CD14-positive monocyte (primary cell): ENCODE measurements at regions not wholly inside any gene's neighbourhood (a gene's known extent, or its start where the extent isn't known, plus 50 kb on each side); places are given as distances from the start of the nearest gene placed in this dataset.

ENCODE experiments used
- DNase-seq, 3 donors: peaks; one replicate each; pipeline ENCODE4 v3.0.0-alpha.2; 2011 to 2022
- H2AFZ ChIP-seq: 2 replicates; pipeline ENCODE4 v1.6.0; 2012; ENCODE audit warnings: mild to moderate bottlenecking, low read depth, low read length, inconsistent platforms; ENCODE audit not compliant: insufficient read depth, poor library complexity, severe bottlenecking
- H3K27ac ChIP-seq, 2 donors: 1 replicate in 1 of 2; 2 replicates in 1 of 2; pipeline ENCODE4 v1.5.1; 2012 to 2013; ENCODE audit warnings: low read length in 2 of 2, control low read depth in 1 of 2, inconsistent platforms in 1 of 2, low read depth in 1 of 2, mild to moderate bottlenecking in 1 of 2
- H3K27me3 ChIP-seq, 2 donors: one replicate each; pipeline versions ENCODE4 v1.6.0 to v1.6.1; 2011 to 2013; ENCODE audit warnings: low read length in 2 of 2; ENCODE audit not compliant: control insufficient read depth in 2 of 2, insufficient read depth in 2 of 2
- H3K36me3 ChIP-seq, 2 donors: replicated peaks in 1 of 2; 1 replicate in 1 of 2; 2 replicates in 1 of 2; pipeline versions ENCODE4 v1.5.1 to v1.6.1; 2012 to 2013; ENCODE audit warnings: low read length in 2 of 2, control low read depth in 1 of 2, inconsistent platforms in 1 of 2, mild to moderate bottlenecking in 1 of 2; ENCODE audit not compliant: insufficient read depth in 2 of 2, control insufficient read depth in 1 of 2
- H3K4me1 ChIP-seq, 2 donors: 1 replicate in 1 of 2; 2 replicates in 1 of 2; pipeline versions ENCODE4 v1.5.1 to v1.6.1; 2012 to 2013; ENCODE audit warnings: low read length in 2 of 2, control low read depth in 1 of 2, inconsistent platforms in 1 of 2, mild to moderate bottlenecking in 1 of 2, moderate library complexity in 1 of 2; ENCODE audit not compliant: insufficient read depth in 2 of 2, control insufficient read depth in 1 of 2
- H3K4me2 ChIP-seq: replicated peaks from 2 replicates; pipeline ENCODE3; 2012; ENCODE audit warnings: low read length, moderate library complexity, mild to moderate bottlenecking; ENCODE audit not compliant: poor library complexity, severe bottlenecking; ENCODE audit errors: extremely low read depth
- H3K4me3 ChIP-seq, 3 experiments: fragments of 200-600 bp in 1 of 3; sonication (generic) in 1 of 3; replicated peaks in 1 of 3; 1 replicate in 2 of 3; 2 replicates in 1 of 3; pipeline ENCODE4 v1.5.1; 2011 to 2013; ENCODE audit warnings: low read length in 3 of 3, mild to moderate bottlenecking in 3 of 3, control low read depth in 2 of 3, low read depth in 2 of 3, inconsistent platforms in 1 of 3, moderate library complexity in 1 of 3
- H3K79me2 ChIP-seq: 2 replicates; pipeline ENCODE4 v1.6.0; 2012; ENCODE audit warnings: mild to moderate bottlenecking, control low read depth, inconsistent platforms, low read length, moderate library complexity; ENCODE audit not compliant: insufficient read depth
- H3K9ac ChIP-seq: 2 replicates; pipeline ENCODE4 v1.6.0; 2017; ENCODE audit warnings: low read length, mild to moderate bottlenecking; ENCODE audit not compliant: insufficient read depth, poor library complexity, severe bottlenecking
- H3K9me3 ChIP-seq, 2 donors: replicated peaks in 1 of 2; 1 replicate in 1 of 2; 2 replicates in 1 of 2; pipeline versions ENCODE4 v1.5.1 to v1.6.1; 2012 to 2013; ENCODE audit warnings: low read length in 2 of 2, control low read depth in 1 of 2; ENCODE audit not compliant: control insufficient read depth in 1 of 2, insufficient read depth in 1 of 2
- H4K20me1 ChIP-seq: 2 replicates; pipeline ENCODE4 v1.6.0; 2012; ENCODE audit warnings: mild to moderate bottlenecking, low read length, control low read depth, moderate library complexity; ENCODE audit not compliant: insufficient read depth
- H3K27ac Mint-ChIP-seq, 7 donors: one replicate each; pipeline ENCODE4 v1.8.0; 2020; ENCODE audit warnings: mild to moderate bottlenecking in 7 of 7, mixed read lengths in 7 of 7, moderate library complexity in 6 of 7, inconsistent platforms in 2 of 7
- H3K27me3 Mint-ChIP-seq, 3 donors: one replicate each; pipeline ENCODE4 v1.8.0; 2021 to 2022; ENCODE audit warnings: low read depth in 3 of 3, mild to moderate bottlenecking in 3 of 3, mixed read lengths in 3 of 3, moderate library complexity in 3 of 3, inconsistent platforms in 1 of 3
- H3K36me3 Mint-ChIP-seq, 2 donors: one replicate each; pipeline ENCODE4 v1.8.0; 2020; ENCODE audit warnings: mixed read lengths in 2 of 2, inconsistent platforms in 1 of 2, mild to moderate bottlenecking in 1 of 2
- H3K4me1 Mint-ChIP-seq: one replicate; pipeline ENCODE4 v1.8.0; 2020; ENCODE audit warnings: mild to moderate bottlenecking, mixed read lengths
- H3K4me3 Mint-ChIP-seq, 2 donors: one replicate each; pipeline ENCODE4 v1.8.0; 2020; ENCODE audit warnings: mild to moderate bottlenecking in 2 of 2, mixed read lengths in 2 of 2, moderate library complexity in 1 of 2
- H3K9me3 Mint-ChIP-seq, 7 donors: one replicate each; pipeline ENCODE4 v1.8.0; 2020 to 2022; ENCODE audit warnings: mixed read lengths in 7 of 7, mild to moderate bottlenecking in 6 of 7, moderate library complexity in 6 of 7, inconsistent platforms in 2 of 7
- CTCF ChIP-seq: fragments of 200-600 bp; IDR thresholded peaks from one replicate; pipeline ENCODE4 v1.8.0; 2022; ENCODE audit warnings: antibody characterized with exemption, mild to moderate bottlenecking
- WGBS: methylation state at CpG from one replicate; pipeline ENCODE4 v1.1.5; 2013; ENCODE audit warnings: missing lambda C conversion rate; ENCODE audit not compliant: insufficient coverage; 5-methylcytosine and 5-hydroxymethylcytosine counted together
- intact Hi-C, 2 donors: fragments of 100-400 bp; cut with micrococcal nuclease; formaldehyde crosslinking; loops; one replicate each; pipeline versions ENCODE4 v1.15.0 to v1.15.1; 2023

- no peak overlapping the region for H3K27ac Mint-ChIP-seq
- H2AFZ ChIP-seq: no peak overlapping the region
- intact Hi-C loops: no loop called here
Measured at GRCh38 chr16:35562471-35562870, 2103.1 kb downstream of the TP53TG3F start.

GRCh38 chr16:35562919-35563318 lies 2103.5 kb downstream of the TP53TG3F start:
- no peak overlapping the region for H3K4me3 Mint-ChIP-seq
- H3K9me3 Mint-ChIP-seq: peaks cover 2 to 34% (median 14%) of the 10 kb centered on the region in 7 donors
- Histone ChIP-seq H3K27ac (no peak overlapping the region), H3K4me2 (no peak overlapping the region), H3K4me3 (no peak overlapping the region), H3K79me2 (no peaks in the 10 kb centered on the region), H3K4me1 (no peaks in the 10 kb centered on the region), H3K9ac (no peak overlapping the region), H4K20me1 (no peaks in the 10 kb centered on the region), H2AFZ (no peak overlapping the region), H3K27me3 (no peaks in the 10 kb centered on the region), H3K36me3 (no peaks in the 10 kb centered on the region), H3K9me3 (peaks cover 30 to 68% of the 10 kb centered on the region in 2 donors)
- H3K4me1 Mint-ChIP-seq: no peaks in the 10 kb centered on the region
- WGBS: 64% methylated on average over 1 of the region's 1 CpG
- H3K27me3 Mint-ChIP-seq: no peaks in the 10 kb centered on the region
- no peak for TF ChIP-seq CTCF
- DNase-seq: no peak
- H3K36me3 Mint-ChIP-seq: no peaks in the 10 kb centered on the region
- H3K27ac Mint-ChIP-seq: no peak overlapping the region
- intact Hi-C loops: no loop called here

More at GRCh38 chr16:35562471-35562870, 2103.1 kb downstream of the TP53TG3F start:
- H3K79me2 ChIP-seq: no peaks in the 10 kb centered on the region
- H3K27me3 ChIP-seq: no peaks in the 10 kb centered on the region
- Mint-ChIP-seq H3K9me3 (peaks cover 2 to 33% (median 13%) of the 10 kb centered on the region in 7 donors), H3K4me1 (no peaks in the 10 kb centered on the region), H3K36me3 (no peaks in the 10 kb centered on the region), H3K27me3 (no peaks in the 10 kb centered on the region), H3K4me3 (no peak overlapping the region)
- no peak overlapping the region for H3K4me3 ChIP-seq
- no peaks in the 10 kb centered on the region for H3K4me1 ChIP-seq
- H3K9me3 ChIP-seq: peaks cover 28 to 68% of the 10 kb centered on the region in 2 donors
- no peak for TF ChIP-seq CTCF
- H4K20me1 ChIP-seq: no peaks in the 10 kb centered on the region
- H3K27ac ChIP-seq: no peak overlapping the region
- H3K36me3 ChIP-seq: no peaks in the 10 kb centered on the region
- H3K9ac ChIP-seq: no peak overlapping the region
- no CpG with 5 or more reads among the region's 1 CpG for WGBS
- H3K4me2 ChIP-seq: no peak overlapping the region
- no peak for DNase-seq
